CD4-positive, alpha-beta T cell (primary cell): ENCODE measurements at regions not wholly inside any gene's neighbourhood (a gene's known extent, or its start where the extent isn't known, plus 50 kb on each side); places are given as distances from the start of the nearest gene placed in this dataset.

Experiments
- ATAC-seq: fragments of 200-7000 bp; cut with Tn5 transposase; one replicate; pipeline ENCODE4 v1.10.0; 2022; ENCODE audit warnings: mild to moderate bottlenecking; ENCODE audit not compliant: poor library complexity
- CTCF ChIA-PET: fragments of 350-600 bp; sonication (Branson Sonifier 250); formaldehyde crosslinking; loops from one replicate; lab custom pipeline; 2021; ENCODE audit warnings: antibody characterized with exemption, inconsistent platforms; lab: Charles Lee
- POLR2A ChIA-PET: fragments of 350-600 bp; sonication (Branson Sonifier 250); formaldehyde crosslinking; loops from one replicate; lab custom pipeline; 2021; ENCODE audit warnings: antibody characterized with exemption, inconsistent platforms; lab: Charles Lee
- DNase-seq, 14 experiments: peaks; one replicate each; pipeline ENCODE4 v3.0.0-alpha.2; 2013 to 2020; ENCODE audit warnings: mixed read lengths in 2 of 14
- H3K27ac ChIP-seq, 2 donors: one replicate each; pipeline versions ENCODE4 v1.5.1 to v1.7.0; 2013; ENCODE audit warnings: low read length in 2 of 2, low read depth in 1 of 2, mild to moderate bottlenecking in 1 of 2
- H3K27me3 ChIP-seq, 2 experiments: 1 replicate in 1 of 2; 2 replicates in 1 of 2; pipeline versions ENCODE4 v1.6.1 to v1.7.0; 2013; ENCODE audit warnings: low read length in 2 of 2, control low read depth in 1 of 2, mild to moderate bottlenecking in 1 of 2, moderate library complexity in 1 of 2; ENCODE audit not compliant: insufficient read depth in 2 of 2, control insufficient read depth in 1 of 2
- H3K36me3 ChIP-seq: one replicate; pipeline ENCODE4 v1.6.1; 2013; ENCODE audit warnings: low read length, control low read depth; ENCODE audit not compliant: insufficient read depth
- H3K4me1 ChIP-seq: one replicate; pipeline ENCODE4 v1.6.1; 2013; ENCODE audit warnings: low read length, control low read depth; ENCODE audit not compliant: insufficient read depth
- H3K4me3 ChIP-seq: one replicate; pipeline ENCODE4 v1.5.1; 2013; ENCODE audit warnings: mild to moderate bottlenecking, low read length, moderate library complexity
- H3K9me3 ChIP-seq, 2 experiments: 1 replicate in 1 of 2; 2 replicates in 1 of 2; pipeline versions ENCODE4 v1.6.1 to v1.7.0; 2013; ENCODE audit warnings: low read length in 2 of 2, mild to moderate bottlenecking in 2 of 2, control low read depth in 1 of 2, moderate library complexity in 1 of 2; ENCODE audit not compliant: control insufficient read depth in 1 of 2, insufficient read depth in 1 of 2
- H3K27ac Mint-ChIP-seq: one replicate; pipeline ENCODE4 v1.8.0; 2020; ENCODE audit warnings: mixed read lengths
- H3K27me3 Mint-ChIP-seq: one replicate; pipeline ENCODE4 v1.8.0; 2021; ENCODE audit warnings: mixed read lengths
- H3K36me3 Mint-ChIP-seq: one replicate; pipeline ENCODE4 v1.8.0; 2021; ENCODE audit warnings: low read depth, mixed read lengths
- H3K4me1 Mint-ChIP-seq: one replicate; pipeline ENCODE4 v1.8.0; 2021; ENCODE audit warnings: low read depth, mixed read lengths
- H3K4me3 Mint-ChIP-seq: one replicate; pipeline ENCODE4 v1.8.0; 2020; ENCODE audit warnings: mild to moderate bottlenecking, mixed read lengths
- H3K9me3 Mint-ChIP-seq: one replicate; pipeline ENCODE4 v1.8.0; 2020; ENCODE audit warnings: mixed read lengths
- CTCF ChIP-seq: fragments of 200-600 bp; IDR thresholded peaks from one replicate; pipeline ENCODE4 v1.8.0; 2022; ENCODE audit warnings: antibody characterized with exemption, mild to moderate bottlenecking
- intact Hi-C, 2 experiments: fragments of 100-400 bp; cut with DNase I in 1 of 2; cut with micrococcal nuclease in 1 of 2; formaldehyde crosslinking; loops; one replicate each; pipeline versions ENCODE4 v1.15.1 to v1.9.0; 2023 to 2025; cut with DNase I, micrococcal nuclease

- TF ChIP-seq CTCF, result no peak
- H3K4me1 Mint-ChIP-seq, result no peaks in the 10 kb centered on the region
- H3K4me3 Mint-ChIP-seq, result no peak overlapping the region
- ATAC-seq (no peak), DNase-seq (no peak)
- no peak overlapping the region for H3K27ac Mint-ChIP-seq
- ChIA-PET CTCF (no interaction called here), POLR2A (no interaction called here)
- peaks cover 0 to 4% of the 10 kb centered on the region in 2 experiments for H3K9me3 ChIP-seq
- no peak overlapping the region for H3K27ac ChIP-seq
- H3K27me3 Mint-ChIP-seq, result peaks cover 17% of the 10 kb centered on the region
- no peak overlapping the region for H3K4me3 ChIP-seq
- intact Hi-C loops, result no loop called here
- no peaks in the 10 kb centered on the region for H3K4me1 ChIP-seq
- H3K36me3 Mint-ChIP-seq, result no peaks in the 10 kb centered on the region
- no peaks in the 10 kb centered on the region for H3K36me3 ChIP-seq
- no peaks in the 10 kb centered on the region for H3K9me3 Mint-ChIP-seq
- H3K27me3 ChIP-seq, result peaks cover 0 to 3% of the 10 kb centered on the region in 2 experiments
Observed at GRCh38 chr2:23237147-23237546, 147.8 kb upstream of the KLHL29 start.

GRCh38 chr2:23238011-23238657 is 146.8 kb upstream of the KLHL29 start:
- ChIA-PET CTCF (no interaction called here), POLR2A (no interaction called here)
- peaks cover 17% of the 10 kb centered on the region for H3K27me3 Mint-ChIP-seq
- no peak overlapping the region for H3K27ac Mint-ChIP-seq
- Histone ChIP-seq H3K4me3 (no peak overlapping the region), H3K36me3 (no peaks in the 10 kb centered on the region), H3K4me1 (no peaks in the 10 kb centered on the region), H3K27ac (no peak overlapping the region), H3K27me3 (peaks cover 0 to 3% of the 10 kb centered on the region in 2 experiments), H3K9me3 (peaks cover 0 to 4% of the 10 kb centered on the region in 2 experiments)
- no peaks in the 10 kb centered on the region for H3K4me1 Mint-ChIP-seq
- no peak for DNase-seq
- H3K4me3 Mint-ChIP-seq, result no peak overlapping the region
- H3K36me3 Mint-ChIP-seq, result no peaks in the 10 kb centered on the region
- no peaks in the 10 kb centered on the region for H3K9me3 Mint-ChIP-seq
- intact Hi-C loops, result no loop called here
- TF ChIP-seq CTCF, result no peak
- ATAC-seq, result no peak

- no peak for ATAC-seq
- TF ChIP-seq CTCF, result no peak
- POLR2A ChIA-PET, result no interaction called here
Observed at GRCh38 chr2:23239374-23239773, 145.6 kb upstream of the KLHL29 start.

More at GRCh38 chr2:23239374-23239773, 145.6 kb upstream of the KLHL29 start:
- no peak overlapping the region for H3K4me3 Mint-ChIP-seq
- no peaks in the 10 kb centered on the region for H3K4me1 ChIP-seq
- no peaks in the 10 kb centered on the region for H3K36me3 Mint-ChIP-seq
- intact Hi-C loops, result no loop called here
- H3K36me3 ChIP-seq, result no peaks in the 10 kb centered on the region
- H3K9me3 Mint-ChIP-seq, result no peaks in the 10 kb centered on the region
- CTCF ChIA-PET, result no interaction called here
- peaks cover 0 to 3% of the 10 kb centered on the region in 2 experiments for H3K27me3 ChIP-seq
- H3K9me3 ChIP-seq, result peaks cover 0 to 4% of the 10 kb centered on the region in 2 experiments
- DNase-seq, result no peak
- no peak overlapping the region for H3K27ac Mint-ChIP-seq
- H3K27me3 Mint-ChIP-seq, result peaks cover 17% of the 10 kb centered on the region
- H3K4me1 Mint-ChIP-seq, result no peaks in the 10 kb centered on the region
- no peak overlapping the region for H3K4me3 ChIP-seq
- H3K27ac ChIP-seq, result no peak overlapping the region
